CD8-positive, alpha-beta memory T cell (primary cell): ENCODE measurements at regions not wholly inside any gene's neighbourhood (a gene's known extent, or its start where the extent isn't known, plus 50 kb on each side); places are given as distances from the start of the nearest gene placed in this dataset.

Source experiments
- CTCF ChIA-PET: fragments of 350-600 bp; sonication (Branson Sonifier 250); formaldehyde crosslinking; loops from one replicate; lab custom pipeline; 2021; ENCODE audit warnings: antibody characterized with exemption; lab: Charles Lee
- POLR2A ChIA-PET: fragments of 350-600 bp; sonication (Branson Sonifier 250); formaldehyde crosslinking; loops from one replicate; lab custom pipeline; 2021; ENCODE audit warnings: antibody characterized with exemption; lab: Charles Lee
- DNase-seq, 5 donors: peaks; one replicate each; pipeline versions ENCODE4 v3.0.0 to v3.0.0-alpha.2; 2020 to 2022; ENCODE audit warnings: mixed read lengths in 1 of 5
- H3K27ac ChIP-seq: one replicate; pipeline ENCODE4 v1.7.0; 2013; ENCODE audit warnings: low read depth, mild to moderate bottlenecking, low read length, moderate library complexity
- H3K27me3 ChIP-seq: 2 replicates; pipeline ENCODE4 v1.7.0; 2013; ENCODE audit warnings: low read length, mild to moderate bottlenecking; ENCODE audit not compliant: insufficient read depth, poor library complexity, severe bottlenecking
- H3K36me3 ChIP-seq: 2 replicates; pipeline ENCODE4 v1.7.0; 2013; ENCODE audit warnings: mild to moderate bottlenecking, low read length, moderate library complexity; ENCODE audit not compliant: insufficient read depth
- H3K4me1 ChIP-seq: 2 replicates; pipeline ENCODE4 v1.7.0; 2013; ENCODE audit warnings: mild to moderate bottlenecking, low read length, moderate library complexity; ENCODE audit not compliant: insufficient read depth
- H3K4me3 ChIP-seq: 2 replicates; pipeline ENCODE4 v1.7.0; 2013; ENCODE audit warnings: mild to moderate bottlenecking, low read length
- H3K9me3 ChIP-seq: 2 replicates; pipeline ENCODE4 v1.7.0; 2013; ENCODE audit warnings: mild to moderate bottlenecking, low read length
- H3K27ac Mint-ChIP-seq, 8 donors: one replicate each; pipeline ENCODE4 v1.8.0; 2020 to 2021; ENCODE audit warnings: mixed read lengths in 8 of 8, mild to moderate bottlenecking in 6 of 8, inconsistent platforms in 3 of 8, moderate library complexity in 3 of 8
- H3K27me3 Mint-ChIP-seq, 2 donors: one replicate each; pipeline ENCODE4 v1.8.0; 2020 to 2021; ENCODE audit warnings: mixed read lengths in 2 of 2, mild to moderate bottlenecking in 1 of 2, moderate library complexity in 1 of 2
- H3K36me3 Mint-ChIP-seq, 3 donors: one replicate each; pipeline ENCODE4 v1.8.0; 2020 to 2021; ENCODE audit warnings: mixed read lengths in 3 of 3, inconsistent platforms in 1 of 3, mild to moderate bottlenecking in 1 of 3
- H3K4me1 Mint-ChIP-seq, 3 donors: one replicate each; pipeline ENCODE4 v1.8.0; 2020 to 2021; ENCODE audit warnings: mixed read lengths in 3 of 3, inconsistent platforms in 1 of 3, mild to moderate bottlenecking in 1 of 3
- H3K4me3 Mint-ChIP-seq, 7 donors: one replicate each; pipeline ENCODE4 v1.8.0; 2020 to 2021; ENCODE audit warnings: mixed read lengths in 7 of 7, mild to moderate bottlenecking in 6 of 7, moderate library complexity in 4 of 7, inconsistent platforms in 2 of 7
- H3K9me3 Mint-ChIP-seq, 5 donors: one replicate each; pipeline ENCODE4 v1.8.0; 2020 to 2022; ENCODE audit warnings: mixed read lengths in 5 of 5, mild to moderate bottlenecking in 3 of 5, moderate library complexity in 2 of 5, inconsistent platforms in 1 of 5

DNA sequence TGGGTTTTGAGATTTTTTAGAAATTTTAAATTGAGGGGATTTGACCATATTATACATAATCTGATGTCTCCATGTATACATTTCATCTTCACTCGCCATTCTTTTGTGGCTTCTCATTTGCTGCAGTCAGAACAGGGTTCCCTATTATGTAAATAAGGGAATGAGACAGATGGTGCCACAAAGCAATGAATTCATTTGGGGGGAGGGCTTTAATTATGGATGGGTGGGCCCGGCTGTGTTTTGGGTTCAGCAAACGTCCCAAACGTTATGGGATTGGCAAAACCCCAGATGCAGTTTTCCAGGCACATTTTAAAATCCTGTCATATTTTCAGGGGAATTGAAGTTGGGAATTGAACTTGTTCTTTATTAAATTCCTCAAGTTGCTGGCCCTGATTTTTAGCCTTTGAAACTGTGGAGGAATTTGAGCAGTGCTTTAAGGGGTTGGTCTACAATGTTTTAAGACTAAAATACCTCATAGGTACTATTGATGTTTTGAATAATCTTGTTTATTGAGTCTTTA, 558.5 kb upstream of the ZNF462 start:
- CTCF ChIA-PET = no interaction called here
- no peak overlapping the region for H3K4me3 Mint-ChIP-seq
- H3K9me3 Mint-ChIP-seq = peaks cover 7 to 19% (median 9%) of the 10 kb centered on the region in 5 donors
- no peaks in the 10 kb centered on the region for H3K27me3 Mint-ChIP-seq
- no peak overlapping the region for H3K27ac Mint-ChIP-seq
- Histone ChIP-seq H3K4me3 (no peak overlapping the region), H3K9me3 (no peaks in the 10 kb centered on the region), H3K27me3 (no peaks in the 10 kb centered on the region), H3K36me3 (no peaks in the 10 kb centered on the region), H3K27ac (no peak overlapping the region), H3K4me1 (no peaks in the 10 kb centered on the region)
- POLR2A ChIA-PET = no interaction called here
- no peaks in the 10 kb centered on the region for H3K36me3 Mint-ChIP-seq
- DNase-seq = no peak
- H3K4me1 Mint-ChIP-seq = no peaks in the 10 kb centered on the region

DNA sequence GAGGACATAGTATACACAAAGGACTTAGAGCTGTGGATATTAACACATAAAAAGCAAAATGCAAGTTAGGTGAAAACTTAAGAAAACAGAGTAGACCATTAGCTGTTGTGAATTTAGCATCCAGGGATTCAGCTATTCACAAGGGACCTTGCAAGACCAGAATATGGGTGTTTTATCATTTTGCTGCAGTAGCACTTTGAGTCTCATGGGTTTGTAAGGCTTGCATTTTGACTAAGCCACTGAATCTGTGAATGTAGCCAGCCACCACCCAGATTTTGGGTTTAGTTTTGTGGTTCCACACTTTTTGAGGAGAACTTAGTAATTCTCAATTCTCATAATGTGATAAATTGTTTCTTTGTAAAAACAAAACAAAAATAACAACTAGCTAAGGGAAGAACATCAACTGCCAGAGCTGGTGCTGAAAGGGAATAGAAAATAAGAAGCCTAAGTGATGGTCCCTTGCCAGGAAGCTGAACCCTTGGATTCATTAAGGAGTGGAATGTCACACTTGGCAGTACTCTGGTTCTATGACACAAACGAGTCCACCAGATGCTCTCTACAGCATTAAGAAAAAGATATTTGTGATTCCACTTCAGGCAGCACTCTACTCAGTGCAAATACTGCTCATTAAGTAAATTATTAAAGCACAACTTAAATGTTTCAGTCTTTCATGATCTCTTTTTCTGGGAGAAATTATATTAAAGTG, 557.4 kb upstream of the ZNF462 start:
- no peaks in the 10 kb centered on the region for H3K4me1 Mint-ChIP-seq
- Histone ChIP-seq H3K4me3 (no peak overlapping the region), H3K27ac (no peak overlapping the region), H3K9me3 (no peaks in the 10 kb centered on the region), H3K27me3 (no peaks in the 10 kb centered on the region), H3K4me1 (no peaks in the 10 kb centered on the region), H3K36me3 (no peaks in the 10 kb centered on the region)
- no peak overlapping the region for H3K4me3 Mint-ChIP-seq
- H3K27me3 Mint-ChIP-seq = peaks cover 0 to 2% of the 10 kb centered on the region in 2 donors
- no peaks in the 10 kb centered on the region for H3K36me3 Mint-ChIP-seq
- CTCF ChIA-PET = no interaction called here
- POLR2A ChIA-PET = no interaction called here
- DNase-seq = no peak
- peaks cover 7 to 21% (median 9%) of the 10 kb centered on the region in 5 donors for H3K9me3 Mint-ChIP-seq
- H3K27ac Mint-ChIP-seq = peak overlapping the region in 1 of 8 donors; percentile 24

DNA sequence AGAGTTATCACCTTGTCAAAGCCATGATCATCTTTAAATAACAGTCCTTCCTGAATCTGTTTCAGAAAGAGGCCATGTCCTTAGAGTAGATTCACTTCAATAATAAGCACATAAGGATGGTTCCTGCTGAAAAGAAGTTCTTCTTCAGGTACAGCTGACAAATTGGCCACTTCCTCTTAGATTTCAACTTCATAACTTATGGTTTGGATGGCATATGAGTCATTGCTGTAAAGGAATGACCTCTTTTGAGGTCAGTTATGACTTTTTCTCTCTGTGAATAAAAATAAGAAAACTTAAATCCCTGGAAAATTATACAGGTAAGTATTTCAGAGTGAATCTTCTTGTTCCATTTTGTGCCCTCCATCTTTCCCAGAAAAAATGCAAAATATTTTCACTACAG, 555.3 kb upstream of the ZNF462 start:
- Mint-ChIP-seq H3K4me1 (no peaks in the 10 kb centered on the region), H3K4me3 (no peak overlapping the region), H3K36me3 (no peaks in the 10 kb centered on the region), H3K27ac (no peak overlapping the region), H3K27me3 (peaks cover 0 to 2% of the 10 kb centered on the region in 2 donors), H3K9me3 (peaks cover 5 to 15% (median 14%) of the 10 kb centered on the region in 5 donors)
- Histone ChIP-seq H3K27me3 (no peaks in the 10 kb centered on the region), H3K4me3 (no peak overlapping the region), H3K36me3 (no peaks in the 10 kb centered on the region), H3K27ac (no peak overlapping the region), H3K4me1 (no peaks in the 10 kb centered on the region), H3K9me3 (no peaks in the 10 kb centered on the region)
- ChIA-PET POLR2A (no interaction called here), CTCF (no interaction called here)
- DNase-seq = no peak

DNA sequence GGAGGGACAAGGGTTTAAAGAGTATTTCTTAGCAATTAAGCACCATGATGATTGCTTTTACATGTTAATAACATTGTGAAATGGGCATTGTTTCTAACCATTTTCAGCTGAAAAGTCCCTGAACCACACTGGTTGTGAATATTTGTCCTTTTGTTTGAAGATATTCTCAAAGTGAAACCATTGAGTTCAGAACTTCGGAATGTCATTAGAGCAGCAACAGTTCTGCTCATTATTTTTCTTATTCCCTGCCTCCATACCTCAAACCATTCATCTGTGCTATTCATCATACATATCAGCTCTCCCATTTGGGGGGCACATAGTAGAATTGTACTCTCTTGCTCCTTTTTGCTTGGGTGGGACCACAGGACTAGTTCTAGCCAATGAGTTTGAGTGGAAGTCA, 553.0 kb upstream of the ZNF462 start:
- ChIA-PET POLR2A (no interaction called here), CTCF (no interaction called here)
- no peaks in the 10 kb centered on the region for H3K36me3 ChIP-seq
- Mint-ChIP-seq H3K36me3 (no peaks in the 10 kb centered on the region), H3K27me3 (peaks cover 0 to 2% of the 10 kb centered on the region in 2 donors), H3K4me3 (no peak overlapping the region), H3K9me3 (peaks cover 9 to 21% (median 13%) of the 10 kb centered on the region in 5 donors), H3K27ac (no peak overlapping the region), H3K4me1 (no peaks in the 10 kb centered on the region)
- no peak overlapping the region for H3K27ac ChIP-seq
- H3K4me1 ChIP-seq = no peaks in the 10 kb centered on the region
- no peak for DNase-seq
- H3K27me3 ChIP-seq = no peaks in the 10 kb centered on the region
- H3K4me3 ChIP-seq = no peak overlapping the region
- no peaks in the 10 kb centered on the region for H3K9me3 ChIP-seq

DNA sequence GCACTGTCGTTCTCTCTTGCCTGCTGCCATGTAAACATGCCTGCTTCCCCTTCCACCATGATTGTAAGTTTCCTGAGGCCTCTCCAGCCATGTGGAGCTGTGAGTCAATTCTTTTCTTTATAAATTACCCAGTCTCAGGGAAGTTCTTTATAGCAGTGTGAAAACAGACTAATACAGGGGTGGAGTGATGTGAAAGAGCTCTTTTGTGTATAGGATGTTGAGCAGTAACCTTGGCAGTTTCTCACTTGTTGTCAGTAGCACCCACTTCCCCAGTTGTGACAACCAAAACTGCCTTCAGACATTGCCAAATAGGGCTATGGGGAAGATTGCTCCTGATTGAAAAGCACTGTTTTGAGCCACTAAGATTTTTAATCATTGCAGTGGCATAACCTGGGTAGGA, 552.2 kb upstream of the ZNF462 start:
- H3K27ac ChIP-seq = no peak overlapping the region
- CTCF ChIA-PET = no interaction called here
- H3K9me3 ChIP-seq = no peaks in the 10 kb centered on the region
- no peak overlapping the region for H3K4me3 Mint-ChIP-seq
- H3K4me1 Mint-ChIP-seq = no peaks in the 10 kb centered on the region
- peak overlapping the region in 2 of 8 donors; percentile 7 to 52 for H3K27ac Mint-ChIP-seq
- peaks cover 0 to 2% of the 10 kb centered on the region in 2 donors for H3K27me3 Mint-ChIP-seq
- H3K27me3 ChIP-seq = no peaks in the 10 kb centered on the region
- H3K36me3 Mint-ChIP-seq = no peaks in the 10 kb centered on the region
- no peaks in the 10 kb centered on the region for H3K4me1 ChIP-seq
- no peak overlapping the region for H3K4me3 ChIP-seq
- no peaks in the 10 kb centered on the region for H3K36me3 ChIP-seq
- H3K9me3 Mint-ChIP-seq = peaks cover 7 to 21% (median 13%) of the 10 kb centered on the region in 5 donors
- peak in 1 of 5 donors; percentile 1 for DNase-seq
- POLR2A ChIA-PET = no interaction called here

DNA sequence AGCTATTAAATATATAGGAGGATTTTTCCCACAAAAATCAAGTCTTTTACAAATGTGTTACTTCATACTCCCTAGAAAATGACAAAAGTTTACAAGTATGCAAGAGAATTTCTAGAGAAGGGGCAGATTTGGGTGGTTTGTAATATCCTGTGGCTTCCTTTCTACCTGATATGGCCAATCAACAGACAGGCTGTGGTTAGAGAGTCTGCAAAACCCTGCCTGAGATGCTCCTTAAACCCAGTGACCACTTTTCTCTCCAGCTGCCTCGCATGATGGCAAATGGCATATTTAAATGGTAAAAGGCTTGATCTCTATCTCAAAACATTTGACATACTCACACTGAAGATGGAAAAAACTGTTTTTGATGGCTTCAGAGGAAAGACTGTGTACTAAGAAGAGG, 550.1 kb upstream of the ZNF462 start:
- Mint-ChIP-seq H3K36me3 (no peaks in the 10 kb centered on the region), H3K4me1 (no peaks in the 10 kb centered on the region), H3K27me3 (peaks cover 0 to 2% of the 10 kb centered on the region in 2 donors), H3K4me3 (peak overlapping the region in 1 of 7 donors; percentile 19), H3K27ac (no peak overlapping the region), H3K9me3 (peaks cover 2 to 20% (median 10%) of the 10 kb centered on the region in 5 donors)
- CTCF ChIA-PET = no interaction called here
- no peak overlapping the region for H3K27ac ChIP-seq
- no peaks in the 10 kb centered on the region for H3K9me3 ChIP-seq
- POLR2A ChIA-PET = no interaction called here
- H3K27me3 ChIP-seq = no peaks in the 10 kb centered on the region
- H3K36me3 ChIP-seq = no peaks in the 10 kb centered on the region
- H3K4me3 ChIP-seq = no peak overlapping the region
- H3K4me1 ChIP-seq = no peaks in the 10 kb centered on the region
- no peak for DNase-seq

DNA sequence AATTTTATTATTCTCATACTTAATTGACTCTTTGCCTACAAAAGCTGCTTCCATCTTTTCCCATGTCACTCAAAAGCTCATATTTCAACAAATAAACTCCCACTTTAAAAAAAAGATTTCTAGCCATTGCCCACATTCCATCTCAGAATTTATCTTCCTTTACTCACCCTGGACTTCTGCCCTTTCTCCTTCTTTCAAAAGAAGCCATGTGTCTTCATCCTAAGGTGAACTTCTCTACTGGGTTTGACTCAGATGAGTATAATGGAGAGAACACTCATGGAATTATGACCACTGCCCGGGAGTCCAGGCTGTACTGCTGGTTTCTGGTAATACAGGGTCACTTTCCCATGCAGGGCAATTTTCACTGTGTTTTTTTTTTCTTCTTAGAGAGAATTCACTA, 548.5 kb upstream of the ZNF462 start:
- Mint-ChIP-seq H3K27ac (peak overlapping the region in 1 of 8 donors; percentile 14), H3K27me3 (peaks cover 0 to 4% of the 10 kb centered on the region in 2 donors), H3K9me3 (peaks cover 2 to 24% (median 6%) of the 10 kb centered on the region in 5 donors), H3K4me1 (no peaks in the 10 kb centered on the region), H3K36me3 (no peaks in the 10 kb centered on the region), H3K4me3 (peak overlapping the region in 2 of 7 donors; percentile 0 to 20)
- ChIA-PET CTCF (no interaction called here), POLR2A (no interaction called here)
- Histone ChIP-seq H3K4me3 (no peak overlapping the region), H3K36me3 (no peaks in the 10 kb centered on the region), H3K4me1 (no peaks in the 10 kb centered on the region), H3K9me3 (no peaks in the 10 kb centered on the region), H3K27me3 (no peaks in the 10 kb centered on the region), H3K27ac (no peak overlapping the region)
- no peak for DNase-seq

DNA sequence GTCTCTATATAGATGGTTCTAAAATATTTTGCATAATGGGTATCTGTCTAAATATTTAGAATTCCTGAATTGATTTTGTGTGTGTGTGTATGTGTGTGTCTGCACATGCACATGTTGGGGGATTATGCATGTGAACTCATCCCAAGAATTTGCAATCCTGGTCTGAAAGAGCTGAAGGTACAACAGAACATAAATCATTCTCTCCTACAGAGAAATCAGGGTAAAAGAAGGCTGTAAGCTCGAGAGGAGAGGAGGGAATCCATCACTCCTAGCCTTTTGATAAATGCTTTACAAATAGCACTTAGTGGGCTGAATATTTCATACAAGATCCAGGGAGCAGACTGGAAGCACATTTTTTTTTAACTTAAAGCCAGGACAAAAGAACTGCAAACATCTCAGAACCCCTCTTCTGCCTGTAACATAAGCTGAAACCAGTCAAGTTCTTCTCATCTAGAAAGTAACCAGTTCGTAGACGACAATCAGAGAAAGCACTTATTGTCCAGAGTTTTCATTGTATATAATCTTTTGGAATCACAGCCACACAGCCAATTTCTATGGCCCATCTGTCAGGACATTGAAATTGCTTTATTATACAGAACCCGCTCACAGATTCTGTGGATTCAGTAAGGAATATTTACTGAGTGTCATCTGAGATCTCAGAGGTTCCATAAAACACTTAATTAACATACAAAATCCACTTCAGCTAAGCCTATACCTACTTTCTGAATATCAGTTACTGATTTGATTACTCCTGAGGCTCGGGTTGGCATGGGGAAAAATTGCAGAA, 541.4 kb upstream of the ZNF462 start:
- H3K27me3 ChIP-seq = no peaks in the 10 kb centered on the region
- no peak for DNase-seq
- Mint-ChIP-seq H3K36me3 (no peaks in the 10 kb centered on the region), H3K27ac (no peak overlapping the region), H3K4me1 (no peaks in the 10 kb centered on the region), H3K27me3 (peaks cover 0 to 2% of the 10 kb centered on the region in 2 donors), H3K9me3 (peaks cover 3 to 15% (median 8%) of the 10 kb centered on the region in 5 donors), H3K4me3 (no peak overlapping the region)
- H3K27ac ChIP-seq = no peak overlapping the region
- no peaks in the 10 kb centered on the region for H3K9me3 ChIP-seq
- no peak overlapping the region for H3K4me3 ChIP-seq
- H3K36me3 ChIP-seq = no peaks in the 10 kb centered on the region
- H3K4me1 ChIP-seq = no peaks in the 10 kb centered on the region
- CTCF ChIA-PET = no interaction called here
- POLR2A ChIA-PET = no interaction called here
